ENCODE measurements at regions not wholly inside any gene's neighbourhood (a gene's known extent, or its start where the extent isn't known, plus 50 kb on each side); places are given as distances from the start of the nearest gene placed in this dataset.
"Not testable (repeated sequence)": the region's sequence is repeated elsewhere in the genome, so short reads cannot be mapped to it uniquely, and the experiment has no call there.

- Histone ChIP-seq H3K36me3 (no peaks in the 10 kb centered on the region), H3K9me3 (peaks cover 0 to 39% (median 0%) of the 10 kb centered on the region in 11 donors), H3K4me3 (no peak overlapping the region), H3K4me1 (no peaks in the 10 kb centered on the region), H3K27ac (no peak overlapping the region), H3K27me3 (no peaks in the 10 kb centered on the region)
- ATAC-seq = no peak
- 86 to 92% methylated on average over 7 of the region's 7 CpGs for WGBS, 2 donors
- DNase-seq = no peak
- intact Hi-C loops (cut with DNase I) = no loop called here
- TF ChIP-seq, protein P1, sequence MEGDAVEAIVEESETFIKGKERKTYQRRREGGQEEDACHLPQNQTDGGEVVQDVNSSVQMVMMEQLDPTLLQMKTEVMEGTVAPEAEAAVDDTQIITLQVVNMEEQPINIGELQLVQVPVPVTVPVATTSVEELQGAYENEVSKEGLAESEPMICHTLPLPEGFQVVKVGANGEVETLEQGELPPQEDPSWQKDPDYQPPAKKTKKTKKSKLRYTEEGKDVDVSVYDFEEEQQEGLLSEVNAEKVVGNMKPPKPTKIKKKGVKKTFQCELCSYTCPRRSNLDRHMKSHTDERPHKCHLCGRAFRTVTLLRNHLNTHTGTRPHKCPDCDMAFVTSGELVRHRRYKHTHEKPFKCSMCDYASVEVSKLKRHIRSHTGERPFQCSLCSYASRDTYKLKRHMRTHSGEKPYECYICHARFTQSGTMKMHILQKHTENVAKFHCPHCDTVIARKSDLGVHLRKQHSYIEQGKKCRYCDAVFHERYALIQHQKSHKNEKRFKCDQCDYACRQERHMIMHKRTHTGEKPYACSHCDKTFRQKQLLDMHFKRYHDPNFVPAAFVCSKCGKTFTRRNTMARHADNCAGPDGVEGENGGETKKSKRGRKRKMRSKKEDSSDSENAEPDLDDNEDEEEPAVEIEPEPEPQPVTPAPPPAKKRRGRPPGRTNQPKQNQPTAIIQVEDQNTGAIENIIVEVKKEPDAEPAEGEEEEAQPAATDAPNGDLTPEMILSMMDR (IDR thresholded peaks at IDR 0.05) = no peak
These were observed 690.9 kb upstream of the LMO3 start for GRCh38 chr12:17296882-17297281.

DNA sequence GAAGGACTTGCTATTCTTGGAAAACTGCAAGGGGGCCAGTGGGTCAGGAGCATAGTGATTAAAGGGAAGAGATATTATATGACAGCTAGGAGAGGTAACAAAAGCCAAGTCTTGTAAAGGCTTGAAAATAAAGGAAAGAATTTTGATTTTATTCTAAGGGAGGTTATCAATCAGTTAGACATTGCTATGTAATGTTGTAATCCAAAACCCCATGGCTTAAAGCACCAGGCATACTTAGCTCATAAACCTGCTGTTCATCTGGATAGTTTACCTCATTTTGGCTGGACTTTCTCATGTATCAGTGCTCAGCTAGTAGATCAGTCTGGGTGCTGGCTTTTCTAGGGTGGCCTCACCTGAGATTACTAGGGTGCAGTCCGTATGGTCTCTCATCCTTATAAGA lies 680.9 kb upstream of the LMO3 start:
- intact Hi-C loops (cut with DNase I) = no loop called here
- no peak for ATAC-seq
- Histone ChIP-seq H3K4me3 (no peak overlapping the region), H3K9me3 (peaks cover 0 to 31% (median 10%) of the 10 kb centered on the region in 11 donors), H3K27ac (no peak overlapping the region), H3K36me3 (no peaks in the 10 kb centered on the region), H3K4me1 (no peaks in the 10 kb centered on the region), H3K27me3 (no peaks in the 10 kb centered on the region)
- WGBS, 2 donors = 81 to 88% methylated on average over 1 of the region's 1 CpG
- DNase-seq = no peak
- TF ChIP-seq, protein P1 (IDR thresholded peaks at IDR 0.05) = no peak

DNA sequence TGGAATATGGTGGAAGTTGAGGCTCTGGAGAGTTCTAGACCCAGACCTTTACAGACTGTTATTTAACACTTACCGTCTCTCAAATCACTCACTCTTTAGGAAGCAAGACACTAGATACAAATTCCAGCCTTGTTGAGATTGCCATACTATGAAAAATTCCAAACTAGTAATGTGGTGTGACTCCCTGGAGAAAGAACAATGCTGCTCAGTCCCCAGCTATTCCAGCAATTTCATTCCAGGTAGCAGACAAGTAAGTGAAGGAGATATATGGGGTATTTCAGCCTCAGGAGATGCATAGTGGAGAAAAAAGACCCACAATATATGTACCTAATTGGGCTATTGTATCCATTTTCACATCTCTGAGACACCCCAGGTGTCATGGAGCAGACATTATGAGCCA lies 678.9 kb upstream of the LMO3 start:
- WGBS, 2 donors = 78 to 81% methylated on average over 1 of the region's 1 CpG
- H3K36me3 ChIP-seq = no peaks in the 10 kb centered on the region
- no peak for ATAC-seq

DNA sequence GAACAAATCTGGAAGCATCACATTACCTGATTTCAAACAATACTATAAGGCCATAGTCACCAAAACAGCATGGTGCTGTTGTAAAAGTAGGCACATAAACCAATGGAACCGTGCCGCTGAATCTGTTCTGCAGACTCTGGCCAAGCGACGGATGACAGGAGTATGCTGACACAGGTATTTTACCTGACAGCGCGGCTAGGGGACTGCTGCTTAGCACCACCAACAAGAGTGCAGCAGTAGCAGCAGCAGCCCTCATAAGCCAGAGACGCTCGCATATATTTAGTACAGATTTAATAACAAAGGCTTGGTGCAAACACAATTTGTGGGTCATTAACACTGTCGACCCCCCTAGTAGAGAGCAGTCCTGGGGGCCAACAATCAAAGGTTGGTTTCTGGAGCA lies 677.6 kb upstream of the LMO3 start:
- H3K4me1 ChIP-seq = no peaks in the 10 kb centered on the region
- ATAC-seq (no peak), DNase-seq (no peak)
- H3K36me3 ChIP-seq = no peaks in the 10 kb centered on the region
- TF ChIP-seq, protein P1 (IDR thresholded peaks at IDR 0.05) = no peak
- H3K27ac ChIP-seq = no peak overlapping the region
- peaks cover 0 to 31% (median 10%) of the 10 kb centered on the region in 11 donors for H3K9me3 ChIP-seq
- no peak overlapping the region for H3K4me3 ChIP-seq
- intact Hi-C loops (cut with DNase I) = no loop called here
- 86 to 88% methylated on average over 9 of the region's 9 CpGs for WGBS, 2 donors
- no peaks in the 10 kb centered on the region for H3K27me3 ChIP-seq

More for the DNA sequence above, 678.9 kb upstream of the LMO3 start:
- intact Hi-C loops (cut with DNase I) = no loop called here
- no peaks in the 10 kb centered on the region for H3K4me1 ChIP-seq
- no peak for DNase-seq
- peaks cover 0 to 31% (median 10%) of the 10 kb centered on the region in 11 donors for H3K9me3 ChIP-seq
- H3K4me3 ChIP-seq = no peak overlapping the region
- no peak overlapping the region for H3K27ac ChIP-seq
- no peaks in the 10 kb centered on the region for H3K27me3 ChIP-seq
- TF ChIP-seq, protein P1 (IDR thresholded peaks at IDR 0.05) = no peak

DNA sequence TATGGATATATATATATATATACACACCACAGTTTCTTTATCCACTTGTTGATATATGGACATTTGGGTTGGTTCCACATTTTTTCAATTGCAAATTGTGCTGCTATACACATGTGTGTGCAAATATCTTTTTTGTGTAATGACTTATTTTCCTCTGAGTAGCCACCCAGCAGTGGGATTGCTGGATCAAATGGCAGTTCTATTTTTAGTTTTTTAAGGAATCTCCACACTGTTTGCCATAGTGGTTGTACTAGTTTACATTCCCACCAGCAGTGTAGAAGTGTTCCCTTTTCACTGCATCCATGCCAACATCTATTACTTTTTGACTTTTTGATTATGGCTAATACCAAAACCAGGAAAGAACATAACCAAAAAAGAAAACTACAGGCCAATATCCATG lies 676.2 kb upstream of the LMO3 start:
- H3K27ac ChIP-seq; ATAC-seq; H3K36me3 ChIP-seq; H3K4me1 ChIP-seq; DNase-seq; H3K27me3 ChIP-seq; H3K4me3 ChIP-seq; intact Hi-C loops (cut with DNase I): not testable (repeated sequence)
- H3K9me3 ChIP-seq = peaks cover 0 to 18% (median 4%) of the 10 kb centered on the region in 11 donors

Measured in heart right ventricle (tissue), 16 donors.